ENCODE measurements at regions not wholly inside any gene's neighbourhood (a gene's known extent, or its start where the extent isn't known, plus 50 kb on each side); places are given as distances from the start of the nearest gene placed in this dataset.

DNA sequence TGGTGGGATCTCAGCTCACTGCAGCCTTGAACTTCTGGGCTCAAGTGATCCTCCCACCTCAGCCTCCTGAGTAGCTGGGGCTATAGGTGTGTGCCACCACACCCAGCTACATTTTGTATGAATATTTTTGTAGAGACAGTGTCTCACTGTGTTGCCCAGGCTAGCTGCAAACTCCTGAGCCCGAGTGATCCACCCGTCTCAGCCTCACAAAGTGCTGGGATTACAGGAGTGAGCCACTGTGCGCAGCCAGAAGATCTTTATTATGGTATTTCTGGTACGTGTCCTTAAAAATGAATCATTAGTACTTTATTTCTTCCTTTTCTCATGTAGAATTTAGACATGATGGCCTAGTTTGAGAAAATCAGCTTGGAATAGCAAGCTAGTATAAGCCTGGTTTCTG, 153.3 kb downstream of the BCHE start:
- H3K36me3 ChIP-seq, result no peaks in the 10 kb centered on the region
- no peaks in the 10 kb centered on the region for H3K4me1 ChIP-seq
- no peak for TF ChIP-seq POLR2A (IDR thresholded peaks at IDR 0.05)
- TF ChIP-seq EP300 (IDR thresholded peaks at IDR 0.05), result no peak
- TF ChIP-seq POLR2AphosphoS5 (IDR thresholded peaks at IDR 0.05), result no peak
- TF ChIP-seq, protein P1, sequence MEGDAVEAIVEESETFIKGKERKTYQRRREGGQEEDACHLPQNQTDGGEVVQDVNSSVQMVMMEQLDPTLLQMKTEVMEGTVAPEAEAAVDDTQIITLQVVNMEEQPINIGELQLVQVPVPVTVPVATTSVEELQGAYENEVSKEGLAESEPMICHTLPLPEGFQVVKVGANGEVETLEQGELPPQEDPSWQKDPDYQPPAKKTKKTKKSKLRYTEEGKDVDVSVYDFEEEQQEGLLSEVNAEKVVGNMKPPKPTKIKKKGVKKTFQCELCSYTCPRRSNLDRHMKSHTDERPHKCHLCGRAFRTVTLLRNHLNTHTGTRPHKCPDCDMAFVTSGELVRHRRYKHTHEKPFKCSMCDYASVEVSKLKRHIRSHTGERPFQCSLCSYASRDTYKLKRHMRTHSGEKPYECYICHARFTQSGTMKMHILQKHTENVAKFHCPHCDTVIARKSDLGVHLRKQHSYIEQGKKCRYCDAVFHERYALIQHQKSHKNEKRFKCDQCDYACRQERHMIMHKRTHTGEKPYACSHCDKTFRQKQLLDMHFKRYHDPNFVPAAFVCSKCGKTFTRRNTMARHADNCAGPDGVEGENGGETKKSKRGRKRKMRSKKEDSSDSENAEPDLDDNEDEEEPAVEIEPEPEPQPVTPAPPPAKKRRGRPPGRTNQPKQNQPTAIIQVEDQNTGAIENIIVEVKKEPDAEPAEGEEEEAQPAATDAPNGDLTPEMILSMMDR (IDR thresholded peaks at IDR 0.05), result no peak
- no peak overlapping the region for H3K4me3 ChIP-seq
- intact Hi-C loops (cut with DNase I; ENCODE audit: low total_unique reads), result no loop called here
- 58 to 88% (median 76%) methylated on average over 4 of the region's 4 CpGs for WGBS, 5 donors
- H3K9me3 ChIP-seq, result no peaks in the 10 kb centered on the region
- H3K27ac ChIP-seq, result no peak overlapping the region
- DNase-seq, result no peak
- H3K27me3 ChIP-seq, result no peaks in the 10 kb centered on the region

DNA sequence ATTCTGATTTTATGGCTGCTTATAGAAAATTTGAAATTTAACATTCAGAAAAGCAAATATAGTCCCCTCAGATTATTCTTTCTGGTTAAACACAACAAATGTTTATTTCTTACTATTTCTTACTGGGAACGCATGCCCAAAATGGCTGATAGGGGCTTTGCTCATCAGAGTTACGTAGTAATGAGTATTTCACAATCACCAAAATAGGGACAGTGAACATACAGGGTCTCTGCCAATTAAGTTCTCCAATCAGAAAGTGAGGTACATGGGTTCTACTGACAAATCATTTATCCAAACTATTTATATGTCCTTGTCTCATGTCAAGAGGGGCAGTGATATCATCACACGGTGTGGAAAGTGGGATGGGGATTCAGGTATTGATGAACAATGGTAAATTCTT, 154.5 kb downstream of the BCHE start:
- Histone ChIP-seq H3K4me1 (no peaks in the 10 kb centered on the region), H3K36me3 (no peaks in the 10 kb centered on the region), H3K27me3 (no peaks in the 10 kb centered on the region), H3K4me3 (no peak overlapping the region), H3K9me3 (no peaks in the 10 kb centered on the region), H3K27ac (no peak overlapping the region)
- 73 to 87% (median 84%) methylated on average over 3 of the region's 3 CpGs for WGBS, 5 donors
- intact Hi-C loops (cut with DNase I; ENCODE audit: low total_unique reads), result no loop called here
- TF ChIP-seq EP300 (IDR thresholded peaks at IDR 0.05), result no peak
- no peak for DNase-seq

DNA sequence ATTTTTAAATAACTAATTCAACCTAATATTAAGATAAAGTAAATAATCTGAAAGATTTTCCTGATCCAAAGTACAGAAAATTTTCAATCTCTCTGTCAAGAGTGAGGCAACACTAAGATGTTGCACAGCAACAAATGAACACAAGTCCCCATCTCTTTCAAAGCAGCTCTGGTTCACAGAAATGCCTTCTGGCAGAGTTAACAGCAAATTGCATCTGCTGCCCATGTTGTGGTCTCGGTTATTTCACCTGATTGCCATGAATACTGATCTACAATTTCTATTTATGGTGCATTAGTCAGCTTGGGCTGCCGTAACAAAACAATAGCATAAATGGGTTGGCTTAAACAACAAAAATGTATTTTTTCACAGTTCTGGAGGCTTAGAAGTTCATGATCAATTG, 167.3 kb downstream of the BCHE start:
- H3K36me3 ChIP-seq, result no peaks in the 10 kb centered on the region
- peak overlapping the region in 1 of 5 donors; percentile 10 for H3K27ac ChIP-seq
- intact Hi-C loops (cut with DNase I; ENCODE audit: low total_unique reads), result no loop called here
- DNase-seq, result peak in 1 of 2 donors; percentile 26
- H3K4me3 ChIP-seq, result no peak overlapping the region
- TF ChIP-seq EP300 (IDR thresholded peaks at IDR 0.05), result no peak
- TF ChIP-seq POLR2A (IDR thresholded peaks at IDR 0.05), result no peak
- TF ChIP-seq, protein P1 (IDR thresholded peaks at IDR 0.05), result no peak
- no peak for TF ChIP-seq POLR2AphosphoS5 (IDR thresholded peaks at IDR 0.05)
- no peaks in the 10 kb centered on the region for H3K27me3 ChIP-seq
- H3K9me3 ChIP-seq, result peaks cover 0 to 19% (median 10%) of the 10 kb centered on the region in 4 donors
- peaks cover 0 to 4% (median 0%) of the 10 kb centered on the region in 4 donors for H3K4me1 ChIP-seq
- 59 to 78% (median 72%) methylated on average over 2 of the region's 2 CpGs for WGBS, 5 donors

DNA sequence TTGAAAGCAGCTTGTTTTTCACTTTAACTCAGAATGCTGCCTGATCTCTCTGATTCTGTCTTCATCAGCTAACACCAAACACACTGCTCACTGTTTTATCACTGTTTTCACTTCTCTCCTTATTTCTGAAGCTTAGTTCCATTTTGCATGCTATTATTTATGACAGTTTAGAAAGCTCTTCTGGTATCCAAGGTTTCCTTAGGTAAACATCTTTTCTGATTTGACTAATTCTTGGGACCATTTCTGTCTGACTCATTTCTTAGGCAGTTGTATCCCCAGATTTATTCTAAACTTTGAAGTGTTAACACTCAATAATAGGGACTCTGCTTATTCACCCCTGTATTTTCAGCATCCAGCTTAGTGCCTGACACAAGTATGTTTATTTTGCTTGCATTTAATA, 167.7 kb downstream of the BCHE start:
- TF ChIP-seq POLR2AphosphoS5 (IDR thresholded peaks at IDR 0.05), result no peak
- no peak for TF ChIP-seq EP300 (IDR thresholded peaks at IDR 0.05)
- TF ChIP-seq, protein P1 (IDR thresholded peaks at IDR 0.05), result no peak
- no peak for TF ChIP-seq POLR2A (IDR thresholded peaks at IDR 0.05)
- H3K27ac ChIP-seq, result peak overlapping the region in 1 of 5 donors; percentile 26
- intact Hi-C loops (cut with DNase I; ENCODE audit: low total_unique reads), result no loop called here

DNA sequence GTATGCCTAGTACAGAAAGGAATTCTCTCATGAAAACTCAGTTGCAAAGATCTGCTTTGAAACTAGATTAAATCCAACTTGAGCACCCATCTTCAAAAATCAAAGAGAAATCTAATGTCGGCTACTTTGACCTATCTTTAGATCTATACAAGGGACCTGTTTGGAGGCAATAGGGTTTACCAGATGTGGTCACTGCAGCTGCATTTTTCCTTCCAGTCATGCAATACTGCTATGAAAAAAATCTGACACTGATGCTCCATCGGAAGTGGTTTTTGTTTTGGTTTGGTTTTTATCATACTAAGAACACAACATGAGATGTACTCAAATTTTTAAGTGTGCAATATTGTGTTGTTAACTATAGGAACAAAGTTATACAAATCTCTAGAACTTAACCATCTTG, 169.5 kb downstream of the BCHE start:
- no peak for DNase-seq
- Histone ChIP-seq H3K27ac (no peak overlapping the region), H3K27me3 (no peaks in the 10 kb centered on the region), H3K4me3 (no peak overlapping the region), H3K9me3 (peaks cover 0 to 3% (median 0%) of the 10 kb centered on the region in 4 donors), H3K4me1 (peaks cover 0 to 4% (median 0%) of the 10 kb centered on the region in 4 donors), H3K36me3 (no peaks in the 10 kb centered on the region)
- WGBS, 5 donors, result 87 to 97% (median 93%) methylated on average over 2 of the region's 2 CpGs
- intact Hi-C loops (cut with DNase I; ENCODE audit: low total_unique reads), result no loop called here
- TF ChIP-seq POLR2AphosphoS5 (IDR thresholded peaks at IDR 0.05) (no peak), POLR2A (IDR thresholded peaks at IDR 0.05) (no peak), EP300 (IDR thresholded peaks at IDR 0.05) (no peak)
- TF ChIP-seq, protein P1 (IDR thresholded peaks at IDR 0.05), result no peak

More for the DNA sequence above, 167.7 kb downstream of the BCHE start:
- H3K9me3 ChIP-seq, result peaks cover 0 to 14% (median 5%) of the 10 kb centered on the region in 4 donors
- no peaks in the 10 kb centered on the region for H3K36me3 ChIP-seq
- H3K4me3 ChIP-seq, result no peak overlapping the region
- peaks cover 0 to 4% (median 0%) of the 10 kb centered on the region in 4 donors for H3K4me1 ChIP-seq
- peak in 1 of 2 donors; percentile 35 for DNase-seq
- no peaks in the 10 kb centered on the region for H3K27me3 ChIP-seq

All from stomach (tissue), 8 donors.